Chondrocyte (in vitro differentiated cells): ENCODE measurements at regions not wholly inside any gene's neighbourhood (a gene's known extent, or its start where the extent isn't known, plus 50 kb on each side); places are given as distances from the start of the nearest gene placed in this dataset.

Source experiments
- DNase-seq: peaks from one replicate; pipeline ENCODE4 v3.0.0; 2021; ENCODE audit warnings: mixed read lengths, low spot score
- H3K27ac Mint-ChIP-seq: one replicate; pipeline ENCODE4 v1.8.0; 2021; ENCODE audit warnings: mild to moderate bottlenecking, moderate library complexity, mixed read lengths; ENCODE audit not compliant: unreplicated experiment
- H3K27me3 Mint-ChIP-seq: 2 replicates; pipeline ENCODE4 v1.8.0; 2021; ENCODE audit warnings: low read depth, mixed read lengths
- H3K36me3 Mint-ChIP-seq: 2 replicates; pipeline ENCODE4 v1.8.0; 2021; ENCODE audit warnings: low read depth, mixed read lengths
- H3K4me1 Mint-ChIP-seq: 2 replicates; pipeline ENCODE4 v1.8.0; 2021; ENCODE audit warnings: low read depth, mild to moderate bottlenecking, mixed read lengths
- H3K4me3 Mint-ChIP-seq: one replicate; pipeline ENCODE4 v1.8.0; 2021; ENCODE audit warnings: mild to moderate bottlenecking, moderate library complexity, mixed read lengths; ENCODE audit not compliant: unreplicated experiment
- H3K9me3 Mint-ChIP-seq: 2 replicates; pipeline ENCODE4 v1.8.0; 2021; ENCODE audit warnings: low read depth, mixed read lengths
- TF ChIP-seq, protein P1 (sequence below): fragments of 200-600 bp; sonication (generic); IDR thresholded peaks from 2 replicates; pipeline ENCODE4 v1.5.0; 2021; ENCODE audit warnings: antibody characterized with exemption, mild to moderate bottlenecking, moderate library complexity

GRCh38 chr22:47759909-47760308 lies 997.5 kb downstream of the TBC1D22A start:
- H3K27me3 Mint-ChIP-seq, result peaks cover 5% of the 10 kb centered on the region
- no peaks in the 10 kb centered on the region for H3K4me1 Mint-ChIP-seq
- no peaks in the 10 kb centered on the region for H3K36me3 Mint-ChIP-seq
- no peak overlapping the region for H3K27ac Mint-ChIP-seq
- H3K9me3 Mint-ChIP-seq, result peaks cover 13% of the 10 kb centered on the region
- no peak overlapping the region for H3K4me3 Mint-ChIP-seq
- no peak for DNase-seq
- TF ChIP-seq, protein P1, sequence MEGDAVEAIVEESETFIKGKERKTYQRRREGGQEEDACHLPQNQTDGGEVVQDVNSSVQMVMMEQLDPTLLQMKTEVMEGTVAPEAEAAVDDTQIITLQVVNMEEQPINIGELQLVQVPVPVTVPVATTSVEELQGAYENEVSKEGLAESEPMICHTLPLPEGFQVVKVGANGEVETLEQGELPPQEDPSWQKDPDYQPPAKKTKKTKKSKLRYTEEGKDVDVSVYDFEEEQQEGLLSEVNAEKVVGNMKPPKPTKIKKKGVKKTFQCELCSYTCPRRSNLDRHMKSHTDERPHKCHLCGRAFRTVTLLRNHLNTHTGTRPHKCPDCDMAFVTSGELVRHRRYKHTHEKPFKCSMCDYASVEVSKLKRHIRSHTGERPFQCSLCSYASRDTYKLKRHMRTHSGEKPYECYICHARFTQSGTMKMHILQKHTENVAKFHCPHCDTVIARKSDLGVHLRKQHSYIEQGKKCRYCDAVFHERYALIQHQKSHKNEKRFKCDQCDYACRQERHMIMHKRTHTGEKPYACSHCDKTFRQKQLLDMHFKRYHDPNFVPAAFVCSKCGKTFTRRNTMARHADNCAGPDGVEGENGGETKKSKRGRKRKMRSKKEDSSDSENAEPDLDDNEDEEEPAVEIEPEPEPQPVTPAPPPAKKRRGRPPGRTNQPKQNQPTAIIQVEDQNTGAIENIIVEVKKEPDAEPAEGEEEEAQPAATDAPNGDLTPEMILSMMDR, result no peak

DNA sequence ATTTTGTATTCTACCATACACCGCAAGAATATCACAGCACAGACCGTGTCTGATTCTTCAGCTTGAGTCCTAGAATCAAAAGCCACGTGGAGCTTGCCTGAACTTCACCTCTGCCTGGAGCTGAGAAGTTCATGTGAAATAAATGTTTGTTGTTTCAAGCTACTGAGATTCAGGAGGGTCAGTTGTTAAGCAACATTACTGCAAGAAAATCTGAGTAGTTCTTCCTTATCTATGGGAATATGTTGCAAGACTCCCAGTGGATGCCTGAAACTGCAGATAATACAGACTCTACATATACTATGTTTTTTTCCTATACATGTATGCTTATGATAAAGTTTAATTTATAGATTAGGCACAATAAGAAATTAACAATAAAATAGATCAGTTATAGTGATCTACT lies 995.3 kb downstream of the TBC1D22A start:
- Mint-ChIP-seq H3K36me3 (no peaks in the 10 kb centered on the region), H3K9me3 (peaks cover 13% of the 10 kb centered on the region), H3K4me1 (no peaks in the 10 kb centered on the region), H3K4me3 (no peak overlapping the region), H3K27ac (no peak overlapping the region), H3K27me3 (peaks cover 3% of the 10 kb centered on the region)
- TF ChIP-seq, protein P1, result no peak
- DNase-seq, result no peak

GRCh38 chr22:47750086-47750485 lies 987.6 kb downstream of the TBC1D22A start:
- TF ChIP-seq, protein P1, result no peak
- H3K9me3 Mint-ChIP-seq, result peaks cover 5% of the 10 kb centered on the region
- peaks cover 12% of the 10 kb centered on the region for H3K27me3 Mint-ChIP-seq

DNA sequence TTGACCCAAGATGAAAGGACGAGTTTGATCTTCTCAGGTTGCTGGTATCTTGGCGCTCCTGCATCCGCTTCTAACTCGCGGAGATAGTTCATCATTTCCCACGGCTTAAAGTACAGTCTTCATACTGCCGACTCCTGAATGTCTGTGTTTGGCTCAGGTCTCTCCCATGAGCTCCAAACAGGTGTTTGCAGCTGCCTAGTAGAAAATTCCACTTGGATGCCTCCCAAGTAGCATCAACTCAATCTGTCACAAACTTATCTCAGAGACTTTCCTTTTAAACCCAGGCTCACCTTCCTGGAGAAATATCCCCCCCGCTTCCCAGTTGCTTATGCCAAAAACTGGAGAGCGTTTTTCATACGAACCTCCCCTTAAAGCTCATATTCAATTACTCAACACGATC lies 986.5 kb downstream of the TBC1D22A start:
- H3K9me3 Mint-ChIP-seq, result peaks cover 4% of the 10 kb centered on the region
- DNase-seq, result no peak
- no peak overlapping the region for H3K4me3 Mint-ChIP-seq
- no peak overlapping the region for H3K27ac Mint-ChIP-seq
- no peaks in the 10 kb centered on the region for H3K36me3 Mint-ChIP-seq
- H3K27me3 Mint-ChIP-seq, result peaks cover 12% of the 10 kb centered on the region
- TF ChIP-seq, protein P1, result no peak
- H3K4me1 Mint-ChIP-seq, result no peaks in the 10 kb centered on the region

More at GRCh38 chr22:47750086-47750485, 987.6 kb downstream of the TBC1D22A start:
- no peaks in the 10 kb centered on the region for H3K4me1 Mint-ChIP-seq
- H3K36me3 Mint-ChIP-seq, result no peaks in the 10 kb centered on the region
- no peak overlapping the region for H3K27ac Mint-ChIP-seq
- no peak for DNase-seq
- no peak overlapping the region for H3K4me3 Mint-ChIP-seq

GRCh38 chr22:47748271-47748670 lies 985.8 kb downstream of the TBC1D22A start:
- Mint-ChIP-seq H3K9me3 (no peaks in the 10 kb centered on the region), H3K4me3 (no peak overlapping the region), H3K27me3 (peaks cover 12% of the 10 kb centered on the region), H3K4me1 (no peaks in the 10 kb centered on the region), H3K36me3 (no peaks in the 10 kb centered on the region), H3K27ac (no peak overlapping the region)
- DNase-seq, result no peak
- TF ChIP-seq, protein P1, result no peak
